ENCODE measurements at regions not wholly inside any gene's neighbourhood (a gene's known extent, or its start where the extent isn't known, plus 50 kb on each side); places are given as distances from the start of the nearest gene placed in this dataset.
A peak's percentile ranks its signal among the peaks of the same experiment; 100 is the strongest.
"Not testable (repeated sequence)": the region's sequence is repeated elsewhere in the genome, so short reads cannot be mapped to it uniquely, and the experiment has no call there.

DNA sequence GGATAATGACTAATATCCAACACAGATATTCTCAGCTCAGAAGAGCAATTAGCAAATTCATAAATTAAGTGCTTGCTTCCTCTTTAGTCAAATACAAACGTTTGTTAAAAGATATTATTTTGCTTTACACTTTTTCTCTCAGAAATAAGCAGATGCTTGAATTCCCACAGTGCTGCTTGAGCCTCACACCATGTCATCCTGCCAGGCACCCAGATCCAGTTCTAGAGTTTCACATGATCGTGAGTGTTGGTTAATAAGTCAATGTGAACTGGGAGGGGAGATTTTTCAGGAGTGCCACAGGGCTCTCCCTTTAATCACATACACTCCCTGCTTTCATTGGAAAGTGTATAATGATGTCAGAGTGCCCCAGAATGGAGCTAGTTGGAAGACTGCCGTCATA is 352.0 kb downstream of the OR4F29 start:
- DNase-seq, result not testable (repeated sequence)

DNA sequence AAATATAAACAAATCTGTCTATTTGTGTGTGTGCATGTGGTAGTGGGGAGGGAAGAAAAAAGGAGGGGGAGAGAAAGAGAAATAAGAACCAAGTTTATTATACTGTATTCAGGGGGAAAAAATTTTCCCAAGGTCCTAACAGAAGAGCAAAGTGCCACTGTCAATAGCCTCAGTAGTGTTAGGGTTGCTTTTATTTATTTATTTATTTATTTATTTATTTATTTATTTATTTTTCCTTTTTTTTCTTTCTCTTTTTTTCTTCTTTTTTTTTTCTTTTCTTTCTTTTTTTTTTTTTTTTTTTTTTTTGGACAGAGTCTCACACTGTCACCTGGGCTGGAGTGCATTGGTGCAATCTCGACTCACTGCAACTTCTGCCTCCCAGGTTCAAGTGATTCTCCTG is 352.7 kb downstream of the OR4F29 start:
- not testable (repeated sequence) for DNase-seq

DNA sequence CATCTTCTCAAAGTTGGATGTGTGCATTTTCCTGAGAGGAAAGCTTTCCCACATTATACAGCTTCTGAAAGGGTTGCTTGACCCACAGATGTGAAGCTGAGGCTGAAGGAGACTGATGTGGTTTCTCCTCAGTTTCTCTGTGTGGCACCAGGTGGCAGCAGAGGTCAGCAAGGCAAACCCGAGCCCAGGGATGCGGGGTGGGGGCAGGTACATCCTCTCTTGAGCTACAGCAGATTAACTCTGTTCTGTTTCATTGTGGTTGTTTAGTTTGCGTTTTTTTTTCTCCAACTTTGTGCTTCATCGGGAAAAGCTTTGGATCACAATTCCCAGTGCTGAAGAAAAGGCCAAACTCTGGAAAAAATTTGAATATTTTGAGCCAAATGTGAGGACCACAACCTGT is 360.2 kb downstream of the OR4F29 start:
- DNase-seq, result not testable (repeated sequence)

DNA sequence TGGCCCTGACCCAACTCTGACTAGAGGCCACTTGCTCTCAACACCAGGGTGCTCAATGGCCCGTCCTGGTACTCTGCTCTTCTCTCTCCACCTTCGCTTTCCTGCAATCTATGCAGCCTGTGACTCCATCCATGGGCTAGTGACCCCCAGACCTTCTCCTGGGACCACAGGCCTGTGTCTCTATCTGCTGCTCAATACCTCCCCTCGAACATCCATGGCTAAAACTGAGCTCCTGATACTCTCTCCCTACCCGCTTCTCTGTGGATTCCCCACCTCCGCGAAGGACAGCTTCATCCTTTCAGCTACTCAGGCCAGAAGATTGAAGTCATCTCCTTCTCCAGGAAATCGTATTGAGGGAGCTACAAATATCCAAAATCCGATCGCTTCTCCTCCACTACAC is 363.4 kb downstream of the OR4F29 start:
- DNase-seq, result not testable (repeated sequence)

DNA sequence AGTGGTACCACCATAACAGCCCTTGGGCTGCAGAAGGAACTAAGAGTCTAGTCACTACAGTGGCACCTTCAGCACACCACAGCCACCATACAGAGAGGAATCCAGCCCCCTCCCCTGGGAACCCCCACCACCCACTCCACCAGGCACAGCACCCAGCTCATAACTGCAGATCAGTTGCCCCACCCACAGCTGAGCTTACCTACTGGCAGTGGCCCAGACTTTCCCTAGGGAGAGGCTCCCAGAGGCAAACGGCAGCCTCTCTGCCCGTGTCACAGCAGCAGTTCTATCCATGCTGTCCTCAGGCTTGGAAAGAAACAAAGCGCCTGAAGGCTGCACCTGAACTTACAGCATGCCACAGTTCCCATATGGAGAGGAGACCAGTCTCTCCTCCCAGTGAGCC is 372.3 kb downstream of the OR4F29 start:
- not testable (repeated sequence) for DNase-seq

DNA sequence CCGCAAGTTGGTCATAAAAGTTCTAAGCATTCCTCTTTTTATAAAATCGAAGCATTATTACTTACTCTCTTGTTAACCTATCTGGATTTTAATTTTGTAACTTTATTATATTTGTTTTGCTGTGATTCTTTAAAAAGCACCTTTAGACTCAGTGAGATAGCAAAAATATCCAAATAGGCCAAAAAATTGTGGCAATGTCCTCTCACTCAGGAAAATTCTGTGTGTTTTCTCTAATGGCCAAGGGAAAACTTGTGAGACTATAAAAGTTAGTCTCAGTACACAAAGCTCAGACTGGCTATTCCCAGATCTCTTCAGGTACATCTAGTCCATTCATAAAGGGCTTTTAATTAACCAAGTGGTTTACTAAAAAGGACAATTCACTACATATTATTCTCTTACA is 386.4 kb downstream of the OR4F29 start, which contains the start of gene OR4F5:
Gene OR4F5, plus strand, starts transcription at position 301 of the 400 bp plus-strand sequence.
- not testable (repeated sequence) for DNase-seq

DNA sequence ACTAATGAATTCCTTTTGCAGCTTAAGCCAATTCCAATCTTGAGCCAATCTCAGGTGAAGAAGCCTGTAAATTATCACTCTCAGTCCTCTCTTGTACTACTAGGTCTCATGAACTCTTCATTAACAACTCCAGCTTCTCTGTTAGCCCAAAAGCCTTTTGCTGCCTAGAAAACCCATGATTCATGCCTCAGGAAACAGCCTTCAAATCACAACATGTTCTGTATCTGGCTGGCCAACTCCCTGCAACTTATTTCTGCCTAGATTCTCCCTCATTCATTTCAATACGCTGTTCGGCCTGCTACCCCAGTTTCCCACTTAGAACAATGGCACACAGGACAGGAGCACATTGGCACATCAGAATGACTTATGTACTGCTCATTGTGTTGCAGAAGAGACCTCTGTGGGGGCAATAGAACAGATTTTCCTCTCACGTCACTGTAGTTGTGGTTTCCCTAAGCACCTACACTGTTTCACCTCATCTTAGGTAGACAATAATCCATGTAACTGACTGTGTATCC is 395.4 kb downstream of the OR4F29 start:
- not testable (repeated sequence) for DNase-seq

DNA sequence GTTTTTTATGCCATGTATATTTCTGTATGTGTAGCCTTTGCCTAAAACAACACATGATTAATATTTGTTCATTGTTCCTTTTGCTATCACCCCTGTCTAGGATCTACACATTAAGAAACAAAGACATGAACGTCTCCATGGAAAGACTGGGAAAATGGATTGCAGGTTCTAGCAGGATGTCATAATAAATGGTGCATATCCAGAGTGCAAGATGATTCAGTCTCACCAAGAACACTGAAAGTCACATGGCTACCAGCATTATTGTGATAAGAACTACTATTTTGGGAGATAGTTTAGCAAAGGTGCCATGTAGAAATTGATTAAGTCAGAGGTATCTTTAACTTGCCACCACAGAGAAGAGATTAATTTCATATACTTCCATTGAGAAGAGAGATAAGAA is 398.3 kb downstream of the OR4F29 start:
- not testable (repeated sequence) for DNase-seq

DNA sequence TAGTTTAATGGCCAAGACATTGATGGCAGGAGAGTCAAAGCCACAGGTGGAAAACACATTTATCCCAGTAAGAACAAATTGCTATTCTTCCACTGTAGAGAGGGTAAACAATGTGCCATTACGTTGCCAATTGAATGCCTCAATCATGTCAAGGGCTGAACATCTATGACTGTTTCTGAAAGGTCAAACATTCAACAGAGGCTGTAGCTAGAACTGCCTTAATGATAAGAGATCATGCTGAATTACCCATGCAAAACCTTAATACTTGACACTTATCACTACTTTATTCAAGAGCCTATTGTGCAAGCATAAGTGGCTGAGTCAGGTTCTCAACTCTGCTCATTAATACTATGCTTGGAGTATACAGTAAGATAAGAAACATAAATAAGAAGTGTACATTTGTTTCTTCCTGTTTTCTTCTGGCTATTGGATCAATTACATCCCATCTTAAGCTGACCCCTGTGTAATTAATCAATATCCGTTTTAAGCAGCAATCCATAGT is 409.5 kb downstream of the OR4F29 start:
- DNase-seq, result not testable (repeated sequence)

DNA sequence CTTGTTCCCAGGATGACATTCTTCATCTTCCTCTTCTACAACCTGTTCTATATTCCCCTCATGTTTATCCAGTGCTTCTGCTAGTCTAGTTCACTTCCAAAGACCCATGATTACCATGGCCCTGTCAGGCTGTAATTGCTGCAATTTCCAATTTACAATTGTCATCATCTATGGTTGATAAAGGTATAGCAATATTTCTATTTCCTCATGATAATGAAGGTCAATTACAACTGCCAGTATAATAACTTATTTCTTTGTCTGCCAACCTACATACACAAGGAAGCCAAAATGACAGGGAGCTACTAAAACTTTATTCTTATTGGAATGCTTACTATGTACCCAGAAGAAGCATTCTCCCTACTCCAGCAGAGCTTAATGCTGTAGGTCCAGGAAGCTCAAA is 410.3 kb downstream of the OR4F29 start:
- DNase-seq, result not testable (repeated sequence)

DNA sequence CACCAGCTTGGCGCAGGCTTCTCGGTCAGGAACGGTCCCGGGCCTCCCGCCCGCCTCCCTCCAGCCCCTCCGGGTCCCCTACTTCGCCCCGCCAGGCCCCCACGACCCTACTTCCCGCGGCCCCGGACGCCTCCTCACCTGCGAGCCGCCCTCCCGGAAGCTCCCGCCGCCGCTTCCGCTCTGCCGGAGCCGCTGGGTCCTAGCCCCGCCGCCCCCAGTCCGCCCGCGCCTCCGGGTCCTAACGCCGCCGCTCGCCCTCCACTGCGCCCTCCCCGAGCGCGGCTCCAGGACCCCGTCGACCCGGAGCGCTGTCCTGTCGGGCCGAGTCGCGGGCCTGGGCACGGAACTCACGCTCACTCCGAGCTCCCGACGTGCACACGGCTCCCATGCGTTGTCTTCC is 422.3 kb downstream of the OR4F29 start:
- DNase-seq, result not testable (repeated sequence)

DNA sequence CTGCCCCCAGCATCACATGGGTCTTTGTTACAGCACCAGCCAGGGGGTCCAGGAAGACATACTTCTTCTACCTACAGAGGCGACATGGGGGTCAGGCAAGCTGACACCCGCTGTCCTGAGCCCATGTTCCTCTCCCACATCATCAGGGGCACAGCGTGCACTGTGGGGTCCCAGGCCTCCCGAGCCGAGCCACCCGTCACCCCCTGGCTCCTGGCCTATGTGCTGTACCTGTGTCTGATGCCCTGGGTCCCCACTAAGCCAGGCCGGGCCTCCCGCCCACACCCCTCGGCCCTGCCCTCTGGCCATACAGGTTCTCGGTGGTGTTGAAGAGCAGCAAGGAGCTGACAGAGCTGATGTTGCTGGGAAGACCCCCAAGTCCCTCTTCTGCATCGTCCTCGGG is 434.2 kb downstream of the OR4F29 start:
- DNase-seq, result not testable (repeated sequence)

DNA sequence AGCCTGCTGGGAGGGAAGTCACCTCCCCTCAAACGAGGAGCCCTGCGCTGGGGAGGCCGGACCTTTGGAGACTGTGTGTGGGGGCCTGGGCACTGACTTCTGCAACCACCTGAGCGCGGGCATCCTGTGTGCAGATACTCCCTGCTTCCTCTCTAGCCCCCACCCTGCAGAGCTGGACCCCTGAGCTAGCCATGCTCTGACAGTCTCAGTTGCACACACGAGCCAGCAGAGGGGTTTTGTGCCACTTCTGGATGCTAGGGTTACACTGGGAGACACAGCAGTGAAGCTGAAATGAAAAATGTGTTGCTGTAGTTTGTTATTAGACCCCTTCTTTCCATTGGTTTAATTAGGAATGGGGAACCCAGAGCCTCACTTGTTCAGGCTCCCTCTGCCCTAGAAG is 435.5 kb downstream of the OR4F29 start:
- DNase-seq, result not testable (repeated sequence)

DNA sequence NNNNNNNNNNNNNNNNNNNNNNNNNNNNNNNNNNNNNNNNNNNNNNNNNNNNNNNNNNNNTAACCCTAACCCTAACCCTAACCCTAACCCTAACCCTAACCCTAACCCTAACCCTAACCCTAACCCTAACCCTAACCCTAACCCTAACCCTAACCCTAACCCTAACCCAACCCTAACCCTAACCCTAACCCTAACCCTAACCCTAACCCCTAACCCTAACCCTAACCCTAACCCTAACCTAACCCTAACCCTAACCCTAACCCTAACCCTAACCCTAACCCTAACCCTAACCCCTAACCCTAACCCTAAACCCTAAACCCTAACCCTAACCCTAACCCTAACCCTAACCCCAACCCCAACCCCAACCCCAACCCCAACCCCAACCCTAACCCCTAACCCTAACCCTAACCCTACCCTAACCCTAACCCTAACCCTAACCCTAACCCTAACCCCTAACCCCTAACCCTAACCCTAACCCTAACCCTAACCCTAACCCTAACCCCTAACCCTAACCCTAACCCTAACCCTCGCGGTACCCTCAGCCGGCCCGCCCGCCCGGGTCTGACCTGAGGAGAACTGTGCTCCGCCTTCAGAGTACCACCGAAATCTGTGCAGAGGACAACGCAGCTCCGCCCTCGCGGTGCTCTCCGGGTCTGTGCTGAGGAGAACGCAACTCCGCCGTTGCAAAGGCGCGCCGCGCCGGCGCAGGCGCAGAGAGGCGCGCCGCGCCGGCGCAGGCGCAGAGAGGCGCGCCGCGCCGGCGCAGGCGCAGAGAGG is 441.3 kb downstream of the OR4F29 start:
- peak; percentile 3 for DNase-seq
